Suppressor macrophage treated with lipopolysaccharide for 1 hour (primary cell): ENCODE measurements at regions not wholly inside any gene's neighbourhood (a gene's known extent, or its start where the extent isn't known, plus 50 kb on each side); places are given as distances from the start of the nearest gene placed in this dataset.

Experiments used
- DNase-seq, 3 donors: peaks; one replicate each; pipeline ENCODE4 v3.0.0-alpha.2; 2020 to 2022

DNA sequence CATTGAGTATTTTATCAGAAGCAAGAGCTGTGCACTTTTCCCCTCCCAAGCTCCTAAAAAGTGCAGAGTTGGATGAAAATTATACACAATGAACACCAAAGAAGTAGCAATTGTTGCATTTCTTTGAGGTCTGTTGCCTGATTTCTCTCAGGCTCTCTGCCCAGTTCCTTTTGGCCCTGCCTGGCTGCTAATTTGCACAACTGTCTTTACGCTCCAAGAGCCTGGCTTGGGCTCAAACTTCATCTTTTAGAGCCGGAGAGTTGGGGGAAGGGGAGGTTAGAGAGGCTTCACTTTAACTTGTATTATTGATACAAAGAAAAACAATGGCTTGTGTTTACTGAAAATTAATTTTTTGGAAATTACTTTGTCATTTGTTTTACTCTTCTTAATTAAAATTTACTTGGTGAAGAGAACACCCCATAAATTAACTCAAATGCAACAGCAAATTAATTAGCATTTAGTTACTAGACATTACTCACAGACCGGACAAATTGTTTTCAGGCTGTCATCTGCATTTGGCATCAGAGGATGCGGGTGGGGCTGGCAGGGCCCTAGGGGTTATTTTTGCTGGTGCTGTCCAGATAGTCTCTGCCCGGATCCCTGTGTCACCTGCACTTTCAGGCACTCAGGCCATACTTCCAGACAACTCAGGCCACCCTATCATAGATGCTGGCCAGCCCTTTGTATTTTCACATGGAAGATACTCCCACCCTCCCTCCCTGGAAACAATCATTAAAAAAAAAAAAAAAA, 407.3 kb downstream of the NXPE2 start:
- no peak for DNase-seq

DNA sequence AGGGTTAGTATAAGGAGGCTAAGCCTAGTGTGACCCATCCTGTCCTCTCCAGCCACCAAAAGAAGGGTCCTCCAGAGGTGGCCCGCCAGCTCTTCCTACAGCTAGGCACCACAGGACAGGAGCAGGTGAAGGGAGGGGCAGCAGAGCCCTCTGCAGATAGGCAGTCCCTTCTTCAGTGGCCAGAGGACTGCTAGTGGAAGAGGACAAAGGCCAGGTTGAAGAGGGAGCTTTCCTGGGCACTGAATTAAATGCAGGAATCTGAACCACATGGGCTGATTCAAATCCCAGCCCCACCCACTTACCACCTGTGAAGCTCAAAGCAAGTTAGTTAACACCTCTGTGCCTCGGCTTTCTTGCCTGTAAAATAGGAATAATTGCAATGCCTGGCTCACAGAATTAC, 409.5 kb downstream of the NXPE2 start:
- DNase-seq = no peak

DNA sequence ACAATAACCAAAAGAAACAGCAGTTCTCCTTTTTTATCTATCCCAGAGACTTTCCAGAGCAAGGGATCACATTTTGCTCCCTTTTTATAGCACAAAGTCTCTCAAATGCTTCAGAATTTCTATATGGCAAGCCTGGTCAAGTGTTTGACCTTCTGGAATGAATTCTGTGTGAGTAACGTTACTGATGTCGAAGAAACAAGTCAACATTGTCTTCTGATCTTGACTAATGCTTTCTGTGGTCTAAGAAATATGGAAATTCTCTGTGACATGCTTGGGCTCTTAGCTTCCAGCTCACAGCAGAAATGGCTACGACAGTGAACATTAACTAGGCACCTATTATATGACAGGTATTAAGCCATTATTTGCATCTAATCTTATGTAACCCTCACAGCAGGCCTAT, 411.7 kb downstream of the CADM1 start:
- DNase-seq = no peak

DNA sequence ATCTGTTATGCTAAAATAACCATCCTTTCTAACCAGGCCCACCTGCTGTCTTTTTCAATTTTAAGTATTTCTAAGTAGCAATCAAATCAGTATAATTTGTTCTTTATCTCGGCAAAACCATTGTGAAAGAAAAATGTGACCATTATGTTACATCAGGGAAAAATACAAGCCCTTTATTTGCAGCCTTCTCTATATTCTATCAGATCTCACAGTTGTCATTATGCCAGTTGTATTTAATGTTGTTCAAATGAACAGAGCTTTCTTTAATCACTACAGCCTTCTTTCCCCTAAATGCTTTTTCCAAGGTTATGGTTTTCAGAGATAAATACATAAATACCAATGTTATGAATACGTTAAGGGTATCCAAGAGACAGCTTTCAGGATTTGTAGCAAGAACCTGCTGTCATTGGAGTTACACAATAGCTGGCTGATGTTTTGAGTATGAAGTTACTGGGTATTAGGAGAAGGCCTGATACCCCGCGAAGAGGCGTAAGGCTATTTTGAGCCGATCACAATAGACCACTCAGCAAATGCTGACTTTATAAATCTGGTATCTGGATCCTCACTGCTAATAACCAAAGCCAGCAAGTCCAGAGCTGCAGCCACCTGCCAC, 406.3 kb downstream of the CADM1 start:
- DNase-seq = no peak

DNA sequence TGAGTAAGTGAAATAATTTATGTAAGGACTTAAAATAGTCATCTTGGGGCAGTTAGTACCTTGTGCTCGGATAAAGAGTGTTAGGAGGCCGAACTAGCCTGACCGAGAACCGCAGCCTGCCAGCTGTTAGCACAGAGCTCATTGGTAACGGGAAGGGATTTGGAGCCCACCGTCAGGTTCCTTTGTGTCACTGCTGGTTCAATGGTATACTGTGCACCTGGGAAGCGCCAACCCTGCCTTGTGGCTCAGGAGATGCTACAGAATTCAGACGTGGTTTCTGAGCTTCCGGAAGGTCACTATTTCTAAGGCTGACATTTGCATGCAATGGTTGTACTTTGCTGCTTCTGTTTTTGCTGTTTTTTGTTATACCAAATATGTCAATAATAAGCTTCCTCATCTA, 403.5 kb downstream of the CADM1 start:
- DNase-seq = no peak

DNA sequence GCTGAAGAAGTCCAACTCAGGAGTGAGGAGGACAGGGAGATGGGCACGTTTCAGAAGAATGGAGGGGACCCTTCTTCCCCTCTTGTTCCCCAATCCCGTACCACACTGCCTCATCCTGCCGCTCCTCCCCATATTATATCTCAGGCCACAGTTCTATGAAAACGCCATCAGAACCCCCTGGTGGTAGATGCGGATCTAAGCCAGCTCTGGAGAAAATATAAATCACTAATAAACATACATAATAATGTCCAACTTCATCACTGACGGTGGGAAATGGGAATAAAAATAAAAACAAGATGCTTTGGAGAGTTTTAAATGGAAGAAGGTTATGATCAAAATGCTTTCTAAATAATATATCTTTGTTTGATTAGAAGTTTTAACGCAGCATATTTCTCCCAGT, 400.3 kb downstream of the CADM1 start:
- no peak for DNase-seq

DNA sequence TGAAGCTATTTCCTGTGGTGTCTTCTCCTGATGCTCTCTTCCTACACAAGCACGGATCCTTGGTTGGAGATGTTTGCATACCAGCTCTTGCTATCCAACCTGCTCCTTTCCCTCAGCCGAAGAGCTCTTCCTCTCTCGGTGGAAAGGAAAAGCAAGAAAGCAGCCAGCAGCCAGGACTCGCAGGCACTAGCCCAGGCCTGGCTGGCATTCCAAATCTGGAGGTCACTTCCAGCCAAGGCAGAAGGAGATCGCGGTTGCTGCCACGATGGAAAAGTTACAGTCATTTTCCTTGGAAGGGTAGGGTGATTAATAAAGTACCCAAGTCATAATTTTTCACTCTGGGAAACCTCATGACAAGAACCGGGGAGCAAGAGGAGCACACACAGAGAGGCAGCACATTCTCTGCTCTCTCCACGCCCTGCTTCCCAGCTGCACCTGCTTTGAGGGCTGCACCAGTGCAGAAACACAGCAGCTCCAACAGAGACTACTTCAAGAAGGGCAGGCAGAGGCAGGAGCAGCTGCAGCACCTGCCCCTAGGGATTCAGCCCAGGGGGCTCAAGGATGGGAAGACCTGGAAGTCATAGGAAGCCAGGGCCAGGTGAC, 399.3 kb downstream of the CADM1 start:
- no peak for DNase-seq

DNA sequence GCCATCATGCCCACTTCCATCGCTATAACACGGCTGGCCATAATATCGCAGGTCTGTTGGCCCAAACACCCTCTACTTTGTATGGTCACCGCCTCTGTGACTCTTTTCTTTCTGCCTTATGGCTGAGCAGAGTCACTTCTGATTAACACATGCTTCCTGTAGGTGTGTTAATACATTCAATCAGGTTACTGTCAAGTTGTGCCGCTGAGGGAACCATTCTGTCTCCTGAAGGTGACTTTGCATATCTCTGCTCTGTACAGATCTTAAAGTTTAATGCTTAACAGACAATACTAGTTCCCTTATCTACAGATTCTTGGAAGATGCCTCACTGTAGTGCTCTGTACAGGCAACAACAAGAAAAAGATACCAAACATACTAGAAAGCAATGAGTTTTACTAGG, 393.1 kb downstream of the CADM1 start:
- no peak for DNase-seq

DNA sequence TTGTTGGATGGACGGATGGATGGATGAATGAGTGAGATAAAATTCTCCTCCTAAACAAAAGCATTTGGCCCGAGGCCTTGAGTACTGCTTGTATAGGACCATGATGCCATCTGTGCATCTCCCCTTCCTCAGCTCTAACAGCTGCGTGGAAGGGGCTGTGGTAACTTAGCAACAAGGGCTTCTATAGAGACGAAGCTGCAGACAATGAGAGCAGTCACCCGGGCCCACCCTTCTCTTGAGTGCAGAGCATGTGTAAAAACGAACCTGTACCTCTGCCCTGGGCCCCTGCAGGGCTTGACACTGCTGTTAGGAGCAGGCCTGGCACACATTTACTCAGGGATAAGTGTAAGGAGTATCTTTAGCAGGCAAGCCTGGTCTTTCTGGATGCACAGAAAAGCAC, 391.5 kb downstream of the CADM1 start:
- DNase-seq = no peak

DNA sequence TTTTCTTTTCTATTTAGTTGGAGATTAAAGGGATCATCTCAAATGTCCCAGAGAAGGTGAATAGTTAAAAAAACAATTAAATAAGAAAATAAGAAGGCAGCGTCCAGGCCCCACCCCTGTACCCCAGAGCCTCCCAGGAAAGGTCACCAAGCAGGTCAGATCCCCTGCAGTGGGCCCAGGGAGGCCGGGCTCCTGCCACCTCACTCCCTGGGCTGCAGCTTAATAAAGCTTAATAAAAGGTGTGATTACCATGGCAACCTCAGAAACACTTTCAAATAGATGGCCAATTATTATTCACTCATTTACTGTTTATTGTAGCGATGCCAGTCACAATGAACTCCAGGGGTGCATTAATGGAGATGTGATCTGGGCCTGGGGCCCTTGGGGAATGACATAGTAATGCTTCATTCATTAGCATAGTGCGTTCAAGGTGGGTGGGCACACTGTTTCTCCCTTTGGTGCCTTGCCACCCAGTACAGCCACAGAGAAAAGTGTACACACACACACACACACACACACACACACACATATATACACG, 386.2 kb downstream of the CADM1 start:
- no peak for DNase-seq

DNA sequence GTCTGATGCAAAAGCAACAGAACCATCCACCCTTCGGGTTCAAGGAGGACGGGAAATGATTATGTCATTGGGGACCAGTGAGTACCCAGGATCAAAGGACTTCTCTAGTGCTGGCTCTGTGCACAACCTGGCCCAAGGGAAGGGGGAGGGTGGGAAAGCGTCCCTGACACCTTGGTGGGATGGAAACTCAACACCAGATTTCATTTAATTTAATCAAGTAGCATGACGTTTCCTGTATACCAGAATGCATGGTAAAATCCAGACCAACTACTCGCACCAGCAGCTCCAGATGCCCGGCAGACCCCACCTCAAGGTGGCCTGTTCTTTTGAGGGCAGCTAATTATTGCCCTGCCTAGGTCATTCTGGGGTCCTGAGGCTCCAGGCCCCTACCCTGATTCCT, 385.1 kb downstream of the CADM1 start:
- no peak for DNase-seq
